Peyer's patch (tissue), 4 donors: ENCODE measurements at regions not wholly inside any gene's neighbourhood (a gene's known extent, or its start where the extent isn't known, plus 50 kb on each side); places are given as distances from the start of the nearest gene placed in this dataset.

ENCODE experiments used
- CTCF ChIP-seq, 6 experiments: fragments of 450-650 bp in 4 of 6; fragments of 200-600 bp in 2 of 6; sonication (generic) in 1 of 6; IDR thresholded peaks; one replicate each; pipeline ENCODE4 v1.5.1; 2017 to 2019; ENCODE audit warnings: antibody characterized with exemption in 6 of 6, mild to moderate bottlenecking in 3 of 6, moderate library complexity in 1 of 6
- POLR2A ChIP-seq, 2 donors: fragments of 450-650 bp; IDR thresholded peaks; one replicate each; pipeline ENCODE4 v1.5.1; 2017; ENCODE audit warnings: antibody characterized with exemption in 2 of 2, mild to moderate bottlenecking in 2 of 2, moderate library complexity in 2 of 2

- TF ChIP-seq CTCF (IDR thresholded peaks at IDR 0.05) (no peak), POLR2A (IDR thresholded peaks at IDR 0.05) (no peak)
Observed at GRCh38 chr1:30325999-30326398, 397.4 kb downstream of the MATN1 start.
